NCI-H345 treated with DMSO at 0.1 percent for 48 hours (cell line): ENCODE measurements at regions not wholly inside any gene's neighbourhood (a gene's known extent, or its start where the extent isn't known, plus 50 kb on each side); places are given as distances from the start of the nearest gene placed in this dataset.

Source experiments
- DNase-seq: peaks from one replicate; lab custom pipeline; 2025; ENCODE audit not compliant: unreplicated experiment; lab: John Stamatoyannopoulos, UW

DNA sequence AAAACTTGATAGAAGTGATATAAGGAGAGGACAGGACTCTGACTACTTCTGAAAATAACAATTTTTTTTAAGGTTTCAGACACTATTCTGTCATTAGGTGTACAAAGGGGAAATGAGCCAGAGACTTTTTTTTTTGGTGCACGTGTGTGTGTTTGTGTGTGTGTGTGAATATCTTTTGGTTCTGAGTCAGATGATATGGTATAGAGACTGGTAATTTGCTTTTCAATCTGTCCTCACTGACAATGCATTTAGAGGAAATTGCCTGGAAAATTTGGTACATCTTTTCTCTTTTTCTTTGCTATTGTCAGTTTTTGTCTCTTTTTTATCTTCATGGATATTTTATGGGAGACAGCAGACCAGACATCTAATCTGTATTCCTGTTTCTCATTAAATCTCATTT is 59.3 kb downstream of the DDIT4L start:
- DNase-seq = no peak

DNA sequence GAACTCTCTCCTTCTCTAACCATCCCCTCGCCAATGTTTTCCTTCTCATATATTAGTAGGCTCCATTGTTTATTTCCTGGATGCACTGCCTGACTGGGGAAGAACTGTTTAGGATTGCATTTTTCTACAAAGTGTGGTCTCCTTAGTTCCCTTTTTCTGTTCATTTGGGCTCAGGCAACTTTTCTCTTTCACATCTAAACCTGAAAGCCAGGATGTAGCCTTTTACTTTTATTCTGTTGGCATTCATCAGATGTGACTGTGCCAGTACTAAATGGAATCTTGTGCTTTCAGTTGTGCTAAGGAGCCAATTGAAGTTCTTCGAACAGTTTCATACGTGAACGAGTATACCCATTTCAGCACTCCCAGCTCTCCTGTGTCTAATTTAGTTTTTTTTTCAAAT is 59.8 kb downstream of the DDIT4L start:
- DNase-seq = no peak

DNA sequence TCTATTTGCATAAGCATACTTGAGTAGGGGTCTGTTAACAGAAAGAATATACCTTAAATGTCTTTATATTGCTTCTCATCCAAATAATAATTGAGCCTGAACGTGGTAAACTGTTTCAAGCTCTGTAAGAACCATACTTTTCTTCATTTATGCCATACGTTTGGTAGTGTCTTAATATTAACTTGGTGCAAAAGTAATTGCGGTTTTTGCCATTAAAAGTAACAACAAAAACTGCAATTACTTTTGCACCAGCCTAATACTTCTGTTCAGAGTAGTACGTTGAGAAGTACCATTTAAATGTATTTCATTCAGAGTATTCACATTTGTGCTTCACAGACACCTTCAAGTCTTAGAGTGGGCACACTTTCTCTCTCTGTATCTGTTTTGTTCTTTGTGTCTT is 60.5 kb downstream of the DDIT4L start:
- no peak for DNase-seq

DNA sequence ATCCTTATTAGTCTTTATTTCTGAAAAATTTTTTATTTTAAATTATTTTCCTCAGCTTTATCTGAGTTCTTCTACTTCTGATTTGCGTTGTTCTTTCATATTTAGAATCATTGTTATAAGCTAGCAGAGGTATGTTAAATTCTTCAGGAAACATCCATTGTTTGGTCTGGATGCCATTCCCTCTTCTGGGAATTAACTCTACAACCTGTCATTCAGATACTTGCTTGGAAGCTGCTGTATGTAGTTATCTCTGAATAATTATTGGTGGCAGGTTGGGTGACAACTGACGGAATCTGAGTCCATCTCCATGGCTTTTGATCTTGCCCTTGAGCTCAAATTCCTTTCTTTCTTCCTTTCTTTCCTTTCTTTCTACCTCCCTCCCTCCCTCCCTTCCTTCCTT is 61.9 kb downstream of the DDIT4L start:
- no peak for DNase-seq

DNA sequence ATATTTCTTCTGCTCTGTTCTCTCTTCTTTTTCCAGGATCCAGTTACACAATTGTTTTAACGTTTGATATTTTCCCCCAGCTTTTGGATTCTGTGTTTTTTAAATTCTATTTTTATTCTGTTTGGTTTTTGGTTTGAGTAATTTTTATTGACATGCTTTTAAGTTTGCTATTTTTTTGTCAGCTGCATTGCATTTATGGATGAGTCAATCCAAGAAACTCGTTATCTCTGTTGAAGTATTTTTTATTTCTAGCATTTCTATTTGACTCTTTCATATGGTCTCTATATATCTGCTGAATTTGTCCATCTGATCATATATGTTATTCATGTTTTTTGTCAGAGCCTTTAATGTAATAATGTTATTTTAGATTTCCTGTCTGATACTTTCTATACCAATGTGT is 65.6 kb downstream of the DDIT4L start:
- no peak for DNase-seq

DNA sequence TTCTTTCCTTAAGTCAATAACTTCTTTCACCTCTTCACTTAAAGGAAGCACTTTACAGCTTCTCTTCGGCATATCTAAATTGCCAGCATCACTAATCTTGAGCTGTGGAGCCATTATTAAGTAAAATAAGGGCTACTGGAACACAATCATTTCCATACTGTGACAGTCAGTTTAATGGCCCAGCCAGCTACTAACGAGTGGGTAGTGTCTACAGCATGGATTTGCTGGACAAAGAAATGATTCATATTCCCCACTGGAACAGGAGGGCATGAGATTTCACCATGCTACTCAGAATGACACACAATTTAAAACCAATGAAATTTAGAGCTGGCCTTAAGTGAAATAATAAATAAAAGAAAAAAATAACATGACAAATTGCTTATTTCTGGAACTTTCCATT is 72.1 kb downstream of the DDIT4L start:
- no peak for DNase-seq

DNA sequence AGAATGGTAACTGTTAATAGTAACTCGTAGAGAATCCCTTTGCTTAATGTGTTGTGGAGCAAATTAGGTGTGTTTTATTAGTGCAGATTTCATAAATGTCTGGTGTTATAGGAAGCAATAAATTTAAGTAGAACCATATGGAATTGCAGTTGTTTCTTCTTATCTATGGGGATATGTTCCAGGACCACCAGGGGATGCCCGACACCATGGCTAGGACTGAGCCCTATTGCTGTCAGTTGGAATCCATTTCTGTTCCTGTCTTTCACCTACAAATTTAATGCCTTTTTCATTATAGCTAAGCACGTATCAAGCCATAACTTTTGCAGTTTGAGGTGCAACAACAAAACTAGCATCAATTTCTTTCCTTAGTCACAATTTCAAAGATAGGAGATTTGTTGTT is 72.5 kb downstream of the DDIT4L start:
- no peak for DNase-seq

DNA sequence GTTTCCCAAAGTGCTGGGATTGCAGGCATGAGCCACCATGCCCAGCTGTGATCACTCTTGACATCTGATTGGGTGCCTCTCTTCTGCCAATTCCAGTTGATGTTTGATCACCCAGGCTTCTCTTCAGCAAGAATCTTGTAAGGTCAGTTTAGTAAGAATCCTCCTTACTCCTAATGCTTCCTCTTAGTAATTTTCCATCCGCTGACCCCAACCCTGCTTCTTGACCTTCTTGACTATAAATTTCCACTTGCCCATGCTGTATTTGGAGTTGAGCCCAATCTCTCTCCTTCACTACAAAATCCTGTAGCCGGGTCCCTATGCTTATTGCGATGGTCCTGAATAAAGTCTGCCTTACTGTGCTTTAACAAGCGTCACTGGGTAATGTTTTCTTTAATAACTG is 75.4 kb downstream of the DDIT4L start:
- DNase-seq = no peak

DNA sequence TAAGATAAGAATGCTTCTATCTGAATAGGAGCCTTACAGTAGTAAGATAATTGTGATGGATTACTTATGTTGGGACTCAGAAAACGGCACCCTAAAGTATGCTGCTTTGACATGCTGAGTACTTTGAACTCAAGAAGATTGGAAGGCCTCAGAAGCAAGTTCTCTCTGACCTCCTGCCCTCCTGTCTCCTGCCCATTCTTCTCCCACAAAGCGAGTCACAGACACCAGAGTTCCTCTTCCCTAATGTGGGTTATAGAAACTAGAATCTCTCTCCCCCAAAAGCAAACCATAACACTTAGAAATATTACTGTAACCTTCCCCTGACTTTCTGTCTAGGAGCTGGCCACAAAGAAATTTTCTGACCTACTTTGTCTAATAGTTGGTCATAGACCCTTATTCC is 76.5 kb downstream of the DDIT4L start:
- DNase-seq = no peak

DNA sequence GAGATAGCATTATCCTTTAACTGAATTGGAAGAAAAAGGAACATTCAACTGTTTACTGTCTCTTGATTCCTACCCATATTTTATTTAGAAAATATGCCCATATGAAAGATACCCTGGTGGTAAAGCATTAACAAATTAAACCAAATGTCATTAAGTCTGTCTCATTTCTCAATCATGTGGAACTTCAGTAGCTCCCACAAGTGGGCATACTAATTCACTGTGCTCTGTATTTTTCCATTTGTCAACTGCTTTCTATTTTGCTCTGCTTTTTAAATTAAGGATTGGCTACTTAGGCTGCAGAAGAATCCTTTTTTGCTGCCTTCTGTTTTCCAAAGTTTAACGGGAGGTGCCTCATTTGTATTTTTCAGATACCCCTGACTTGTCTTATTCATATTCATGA is 77.2 kb downstream of the DDIT4L start:
- no peak for DNase-seq

DNA sequence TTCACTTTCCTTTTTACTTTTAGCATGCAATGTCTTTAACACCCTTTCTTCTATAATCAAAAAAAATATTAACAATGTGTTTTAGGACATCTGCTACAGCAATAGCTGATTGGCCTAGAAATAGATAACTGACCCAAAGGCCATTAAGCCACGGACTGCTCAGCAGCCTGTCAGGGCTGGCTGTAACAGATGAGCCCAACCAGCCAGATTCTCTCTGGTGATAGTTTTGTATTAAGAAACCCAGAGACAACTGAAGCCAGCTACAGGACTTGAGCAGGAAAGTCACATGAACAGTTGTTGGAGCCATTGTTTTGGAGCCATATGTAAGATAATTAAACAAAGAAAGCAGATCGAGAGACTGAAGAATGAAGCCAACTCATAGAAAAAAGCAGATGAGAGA is 80.3 kb downstream of the DDIT4L start:
- DNase-seq = no peak

DNA sequence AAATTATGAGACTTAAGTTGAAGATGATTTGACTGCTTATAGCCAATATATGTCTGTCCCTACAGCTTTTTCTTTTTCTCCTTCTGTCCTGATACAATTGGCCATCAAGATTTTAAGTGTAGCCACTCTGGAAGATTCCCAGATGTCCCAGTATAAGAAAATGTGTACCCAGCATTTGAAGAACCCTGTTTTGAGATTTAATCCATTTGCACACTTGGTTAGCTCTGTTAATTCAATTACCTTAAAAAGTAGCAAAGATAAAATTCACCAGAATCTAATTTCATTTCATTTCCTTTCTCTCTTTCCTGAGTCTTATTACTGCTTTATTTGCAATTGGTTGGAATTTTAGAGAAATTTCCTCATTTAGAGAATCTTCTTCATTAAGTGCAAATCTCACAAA is 81.4 kb downstream of the DDIT4L start:
- no peak for DNase-seq

DNA sequence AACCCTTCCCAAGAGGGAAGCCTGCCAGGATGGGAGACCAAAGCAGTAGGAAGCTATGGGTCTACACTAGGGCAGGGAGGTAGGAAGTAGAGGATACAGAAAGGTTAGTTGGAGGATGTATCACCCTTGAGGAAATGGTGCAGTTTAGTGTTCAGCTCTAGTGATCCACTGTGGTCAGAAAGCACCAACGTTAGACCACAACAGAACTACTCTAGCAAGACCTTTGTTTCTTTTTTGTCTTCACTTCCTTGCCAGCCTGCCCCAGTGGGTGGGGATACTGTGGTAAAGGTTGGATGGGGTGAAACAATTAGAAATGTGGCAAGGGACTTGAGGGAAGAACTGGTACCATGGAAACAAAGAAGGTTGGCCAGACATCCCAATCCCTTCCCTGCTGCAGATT is 83.3 kb downstream of the DDIT4L start:
- no peak for DNase-seq

DNA sequence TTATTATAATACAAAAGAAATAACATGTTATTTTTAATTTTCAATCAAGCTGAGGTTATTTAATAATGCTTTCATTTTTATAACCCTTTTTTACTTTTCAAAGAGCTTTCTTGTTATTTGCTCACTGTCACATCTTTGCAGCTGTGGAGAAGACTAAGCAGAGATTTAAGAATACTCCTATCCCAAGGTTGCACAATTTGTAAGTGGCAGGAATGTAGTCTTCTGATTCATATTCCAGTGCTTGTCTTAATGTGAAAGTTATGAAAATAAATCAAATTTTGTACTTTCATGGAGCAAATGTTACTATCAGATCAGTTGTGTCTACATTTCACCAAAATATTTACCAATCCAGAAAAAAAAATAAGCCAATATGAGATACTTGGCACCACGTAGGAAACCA is 86.6 kb downstream of the DDIT4L start:
- no peak for DNase-seq

DNA sequence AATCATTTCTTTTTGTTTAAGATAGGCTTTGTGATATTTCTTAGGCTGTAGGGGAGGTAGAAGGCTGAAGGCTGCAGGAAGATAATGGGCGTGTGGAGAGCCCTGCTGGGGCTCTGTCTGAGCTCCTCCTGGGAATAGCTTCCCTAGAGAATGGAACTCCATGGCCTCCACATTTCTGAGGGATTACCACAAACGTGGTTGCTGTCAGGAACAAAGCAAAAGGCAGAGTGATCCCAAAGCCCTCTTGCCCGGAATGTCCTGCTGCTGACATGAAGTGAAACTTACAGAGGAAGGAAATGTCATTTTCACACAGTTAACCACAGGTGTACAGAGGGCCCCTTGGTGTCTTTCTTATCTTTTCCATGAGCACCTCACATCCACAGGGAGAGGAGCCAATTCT is 89.3 kb downstream of the DDIT4L start:
- no peak for DNase-seq

DNA sequence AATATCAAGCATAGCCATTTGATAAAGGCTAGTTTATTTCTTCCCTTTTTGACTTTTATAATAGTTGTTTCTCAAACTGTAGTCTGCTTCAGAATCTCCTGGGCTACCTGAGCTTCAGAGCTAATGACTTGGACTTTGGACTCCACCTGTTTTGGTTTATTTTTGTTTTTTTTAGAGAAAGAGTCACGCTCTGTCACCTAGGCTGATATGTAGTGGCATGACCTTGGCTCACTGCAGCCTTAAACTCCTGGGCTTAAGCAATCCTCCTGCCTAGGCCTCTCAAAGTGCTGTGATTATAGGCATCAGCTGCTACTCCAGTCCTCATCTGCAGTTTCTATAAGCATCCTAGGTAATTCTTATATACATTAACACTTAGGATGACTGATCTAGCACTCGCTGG is 90.5 kb downstream of the DDIT4L start:
- no peak for DNase-seq

DNA sequence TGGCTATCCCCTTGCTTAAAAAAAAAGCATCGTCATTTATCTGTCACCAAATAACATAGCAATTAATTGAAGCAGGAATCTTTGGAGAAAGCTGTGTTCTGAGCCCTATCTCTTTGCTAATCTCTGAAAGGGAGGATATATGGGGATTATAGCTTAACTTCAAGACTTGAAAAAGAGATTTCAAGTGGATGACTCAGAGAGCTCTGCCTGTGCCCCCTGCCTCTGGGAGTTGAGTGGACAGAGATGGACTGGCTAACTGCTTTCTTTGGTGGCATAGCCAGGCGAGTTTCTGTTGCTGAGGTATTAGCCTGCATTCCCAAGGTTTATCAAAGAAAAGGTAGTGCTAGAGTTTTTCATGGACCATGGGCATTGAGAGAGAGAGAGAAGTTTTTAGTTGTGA is 91.6 kb downstream of the DDIT4L start:
- DNase-seq = no peak

DNA sequence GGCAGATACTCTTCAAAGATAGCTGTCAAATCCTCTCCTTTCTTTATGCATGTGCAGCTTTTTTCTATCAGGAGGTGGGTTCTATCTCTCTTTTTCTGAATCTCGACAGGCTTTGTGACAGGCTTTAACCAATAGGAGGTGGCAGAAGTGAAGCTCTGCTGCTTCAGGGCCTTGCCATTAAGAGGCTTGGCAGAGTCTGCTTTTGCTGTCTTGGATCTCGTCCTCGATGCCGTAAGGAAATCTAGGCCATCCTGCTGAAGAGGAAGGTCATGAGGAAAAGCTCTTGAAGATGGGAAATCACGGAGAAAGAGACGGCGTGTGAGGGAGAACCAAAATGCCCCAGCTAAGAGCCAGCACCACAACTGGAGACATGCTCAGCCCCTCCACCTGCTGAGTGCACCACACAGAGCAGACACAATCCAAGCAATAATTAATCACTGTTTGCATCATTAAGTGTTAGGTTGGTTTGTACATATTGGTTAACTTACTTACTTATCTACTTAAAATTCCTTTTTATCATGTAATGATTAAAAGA is 92.2 kb downstream of the DDIT4L start:
- no peak for DNase-seq

DNA sequence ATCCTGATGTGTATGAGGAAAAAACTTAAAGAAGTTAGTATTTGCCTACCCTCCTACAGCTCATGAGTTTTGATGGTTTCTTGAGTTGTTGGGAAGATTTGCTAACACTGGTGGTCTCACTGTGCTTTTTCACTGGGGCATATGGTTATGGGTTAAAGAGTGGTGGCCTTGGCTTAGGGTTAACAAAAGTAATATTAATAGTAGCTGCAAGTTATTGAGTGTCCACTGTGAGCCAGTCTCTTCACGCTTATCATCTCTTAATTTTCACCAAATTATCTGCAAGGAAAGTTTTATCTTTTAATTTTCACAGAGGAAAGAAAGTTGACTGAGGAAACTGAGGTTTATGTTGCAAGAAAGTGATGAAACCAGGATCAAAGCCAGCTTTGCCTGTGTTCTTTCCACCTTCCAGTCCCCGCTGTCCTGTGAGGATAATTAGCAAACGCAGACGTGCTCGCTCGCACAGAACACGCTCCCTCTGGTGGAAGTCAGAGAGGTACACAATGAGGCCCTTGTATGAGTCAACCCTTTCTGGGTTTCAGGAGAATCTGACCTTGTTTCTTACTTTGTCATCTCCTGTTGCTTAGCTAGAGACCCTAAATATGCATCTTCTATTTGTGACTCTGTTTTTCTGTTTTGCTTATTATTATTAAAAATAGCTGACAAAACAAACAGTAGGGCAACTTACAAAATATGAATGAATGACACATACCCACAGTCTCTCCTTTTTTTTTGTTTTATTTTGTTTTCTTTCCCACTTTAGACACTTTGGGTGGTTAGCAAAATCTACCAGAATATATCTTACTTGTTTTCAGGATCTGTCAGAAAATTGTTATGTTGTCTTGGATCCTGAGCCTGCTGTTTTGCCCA is 94.3 kb downstream of the DDIT4L start:
- no peak for DNase-seq

DNA sequence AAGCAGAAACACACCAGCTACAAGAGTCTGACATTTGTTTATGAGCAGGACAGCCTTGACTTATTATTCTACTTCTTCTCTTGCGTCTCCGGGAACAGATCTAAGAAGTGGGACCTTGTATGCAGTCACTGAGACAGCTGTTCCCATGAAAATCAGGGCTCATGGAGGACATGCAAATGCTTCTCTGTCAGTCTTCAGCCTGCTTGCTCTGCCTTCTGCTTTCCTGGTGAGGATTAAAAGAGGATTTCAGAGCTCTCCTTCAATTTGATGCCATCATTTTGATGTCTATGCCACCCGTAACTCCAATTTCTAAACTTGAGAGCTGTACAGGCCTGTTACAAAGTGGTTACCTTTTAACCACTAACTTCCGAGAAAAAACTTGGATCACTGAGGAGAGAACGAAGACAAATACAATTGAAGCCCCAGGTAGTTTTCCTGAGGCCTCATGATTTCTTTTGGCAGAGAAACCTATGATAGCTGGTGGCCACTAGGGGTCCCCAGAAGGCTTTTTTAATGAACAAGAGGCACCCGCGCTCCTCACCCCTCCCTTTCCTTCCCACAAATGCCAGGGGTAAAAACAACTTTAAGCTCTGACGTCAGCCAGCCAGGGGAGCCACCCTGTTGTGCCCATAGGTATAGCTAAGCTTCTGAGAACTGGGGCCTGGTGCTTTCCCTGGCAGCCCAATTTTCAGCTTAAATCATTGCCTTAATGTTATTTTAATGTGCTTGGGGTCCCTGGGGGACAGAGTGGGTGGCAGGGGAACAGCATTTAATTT is 97.0 kb downstream of the DDIT4L start:
- DNase-seq = peak; percentile 45

DNA sequence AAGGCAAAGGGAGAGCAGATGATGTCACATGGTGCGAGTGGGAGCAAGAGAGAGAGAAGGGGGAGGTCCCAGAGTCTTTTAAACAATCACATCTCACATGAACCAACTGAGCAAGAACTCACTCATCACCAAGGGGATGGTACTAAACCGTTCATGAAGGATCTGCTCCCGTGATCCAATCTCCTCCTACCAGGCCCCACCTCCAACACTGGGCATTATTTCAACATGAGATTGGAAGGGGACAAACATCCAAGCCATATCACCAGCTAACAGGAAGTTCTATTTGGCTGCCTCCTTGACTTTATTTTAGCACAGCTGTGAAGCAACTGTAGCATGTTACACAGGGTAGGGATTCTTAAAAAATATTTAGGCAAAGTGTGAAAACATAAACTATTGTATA is 102.5 kb downstream of the DDIT4L start:
- no peak for DNase-seq

DNA sequence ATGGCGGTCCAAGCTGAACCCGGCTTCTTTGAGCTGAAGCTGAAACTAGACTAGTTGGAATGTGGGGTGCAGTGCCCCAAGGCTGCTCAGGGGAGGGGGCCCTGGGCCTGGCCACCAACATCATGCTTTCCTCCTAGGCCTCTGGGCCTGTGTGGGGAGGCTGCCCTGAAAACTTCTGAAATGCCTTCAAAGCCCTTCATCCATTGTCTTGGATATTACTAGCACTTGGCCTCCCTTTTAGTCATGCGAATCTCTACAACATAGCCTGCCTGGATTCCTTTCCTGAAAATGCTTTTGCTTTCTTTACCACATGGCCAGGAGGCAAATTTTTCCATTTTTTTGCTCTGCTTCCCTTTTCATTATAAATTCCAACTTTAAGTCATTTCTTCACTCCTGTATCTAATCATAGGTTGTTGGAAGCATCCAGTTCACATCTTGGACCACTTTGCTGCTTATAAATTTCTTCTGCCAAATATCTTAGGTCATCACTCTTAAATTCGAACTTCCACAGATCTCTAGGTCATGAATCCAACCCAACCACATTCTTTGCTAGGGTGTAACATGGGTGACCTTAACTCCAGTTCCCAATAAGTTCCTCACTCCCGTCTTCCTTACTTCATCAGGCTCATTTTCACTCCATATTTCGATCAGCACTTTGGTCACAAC is 103.4 kb downstream of the DDIT4L start:
- no peak for DNase-seq
